Vagina (tissue), 2 donors: ENCODE measurements at regions not wholly inside any gene's neighbourhood (a gene's known extent, or its start where the extent isn't known, plus 50 kb on each side); places are given as distances from the start of the nearest gene placed in this dataset.

Source experiments
- POLR2A ChIP-seq, 2 donors: fragments of 450-650 bp; IDR thresholded peaks; one replicate each; pipeline ENCODE4 v1.6.1; 2017; ENCODE audit warnings: antibody characterized with exemption in 2 of 2, mild to moderate bottlenecking in 2 of 2, moderate library complexity in 2 of 2
- POLR2AphosphoS5 ChIP-seq, 2 donors: sonication (generic); formaldehyde crosslinking; IDR thresholded peaks; one replicate each; pipeline ENCODE4 v1.9.0; 2017; ENCODE audit warnings: antibody characterized with exemption in 2 of 2, mild to moderate bottlenecking in 2 of 2, low read depth in 1 of 2; ENCODE audit not compliant: insufficient read depth in 1 of 2
- TF ChIP-seq, protein P1 (sequence below), 3 experiments: fragments of 450-650 bp in 2 of 3; fragments of 200-600 bp in 1 of 3; sonication (generic) in 1 of 3; IDR thresholded peaks; one replicate each; pipeline ENCODE4 v1.5.1; 2017 to 2019; ENCODE audit warnings: antibody characterized with exemption in 3 of 3, mild to moderate bottlenecking in 2 of 3, moderate library complexity in 2 of 3

DNA sequence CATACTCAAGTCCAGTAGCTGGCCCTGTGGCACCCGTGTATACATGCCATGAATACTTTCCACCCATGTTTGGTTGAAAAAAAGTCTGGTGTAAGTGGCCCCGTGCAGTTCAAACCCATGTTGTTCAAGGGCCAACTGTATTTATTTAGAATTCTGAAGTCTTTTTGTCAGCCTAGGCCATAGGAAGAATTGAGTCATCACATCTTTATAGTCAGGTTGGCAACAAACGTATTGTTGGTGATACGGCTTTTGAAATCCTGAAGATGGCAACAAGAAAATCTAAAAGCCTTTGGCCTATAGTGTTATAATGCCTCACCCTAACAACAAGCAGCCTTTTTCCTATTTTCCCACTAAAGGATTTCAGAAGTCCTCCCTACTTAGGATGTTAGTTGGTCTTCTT, 363.6 kb downstream of the PLPP3 start:
- TF ChIP-seq POLR2A (IDR thresholded peaks at IDR 0.05) (no peak), POLR2AphosphoS5 (IDR thresholded peaks at IDR 0.05; ENCODE audit: insufficient read depth in 1 of 2, low read depth in 1 of 2) (no peak)
- TF ChIP-seq, protein P1, sequence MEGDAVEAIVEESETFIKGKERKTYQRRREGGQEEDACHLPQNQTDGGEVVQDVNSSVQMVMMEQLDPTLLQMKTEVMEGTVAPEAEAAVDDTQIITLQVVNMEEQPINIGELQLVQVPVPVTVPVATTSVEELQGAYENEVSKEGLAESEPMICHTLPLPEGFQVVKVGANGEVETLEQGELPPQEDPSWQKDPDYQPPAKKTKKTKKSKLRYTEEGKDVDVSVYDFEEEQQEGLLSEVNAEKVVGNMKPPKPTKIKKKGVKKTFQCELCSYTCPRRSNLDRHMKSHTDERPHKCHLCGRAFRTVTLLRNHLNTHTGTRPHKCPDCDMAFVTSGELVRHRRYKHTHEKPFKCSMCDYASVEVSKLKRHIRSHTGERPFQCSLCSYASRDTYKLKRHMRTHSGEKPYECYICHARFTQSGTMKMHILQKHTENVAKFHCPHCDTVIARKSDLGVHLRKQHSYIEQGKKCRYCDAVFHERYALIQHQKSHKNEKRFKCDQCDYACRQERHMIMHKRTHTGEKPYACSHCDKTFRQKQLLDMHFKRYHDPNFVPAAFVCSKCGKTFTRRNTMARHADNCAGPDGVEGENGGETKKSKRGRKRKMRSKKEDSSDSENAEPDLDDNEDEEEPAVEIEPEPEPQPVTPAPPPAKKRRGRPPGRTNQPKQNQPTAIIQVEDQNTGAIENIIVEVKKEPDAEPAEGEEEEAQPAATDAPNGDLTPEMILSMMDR (IDR thresholded peaks at IDR 0.05): no peak
